Stimulated activated CD4-positive, alpha-beta T cell treated with anti-CD3 and anti-CD28 coated beads, TNF-alpha, amount 100 ng/mL, for 48 hours (primary cell): ENCODE measurements at regions not wholly inside any gene's neighbourhood (a gene's known extent, or its start where the extent isn't known, plus 50 kb on each side); places are given as distances from the start of the nearest gene placed in this dataset.

Source experiments
- DNase-seq, 3 donors: peaks; one replicate each; pipeline ENCODE4 v3.0.0-alpha.2; 2020; ENCODE audit warnings: low read depth in 3 of 3

DNA sequence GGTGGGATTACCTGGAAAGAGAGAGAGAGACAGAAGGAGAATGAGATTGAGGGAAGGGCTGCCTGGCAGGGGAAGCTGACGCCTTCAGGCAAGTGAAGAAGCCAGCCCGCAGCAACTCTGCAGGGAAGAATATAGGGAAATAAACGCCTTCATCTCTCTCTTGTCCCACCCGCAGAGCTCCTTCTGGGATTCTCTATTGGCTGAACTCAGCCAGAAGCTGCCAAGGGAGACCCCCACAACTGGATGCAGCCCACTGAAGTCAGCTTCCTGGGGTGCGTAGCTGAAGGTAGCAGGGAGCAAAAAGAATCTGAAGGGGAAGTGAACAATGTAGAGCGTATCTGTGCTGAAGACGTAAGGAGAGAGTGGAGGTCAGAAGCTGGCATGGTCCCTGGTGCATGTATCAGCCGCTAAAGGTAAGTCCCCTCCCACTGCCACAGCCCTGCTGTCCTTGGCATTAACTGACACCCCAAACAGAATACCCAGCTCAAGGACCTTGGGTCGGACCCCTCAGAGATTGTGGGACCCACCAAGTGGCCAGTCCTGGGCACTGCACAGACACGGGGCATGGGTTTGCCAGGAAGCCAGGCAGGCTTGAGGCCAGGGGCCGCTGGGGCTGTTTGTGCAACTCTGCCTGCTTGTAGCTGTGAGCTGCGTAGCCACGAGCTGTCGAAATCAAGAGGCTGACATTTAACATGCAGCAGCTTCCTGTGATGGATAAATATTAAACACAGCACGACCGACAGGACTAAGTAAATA lies 469.9 kb downstream of the MN1 start:
- DNase-seq, result no peak

DNA sequence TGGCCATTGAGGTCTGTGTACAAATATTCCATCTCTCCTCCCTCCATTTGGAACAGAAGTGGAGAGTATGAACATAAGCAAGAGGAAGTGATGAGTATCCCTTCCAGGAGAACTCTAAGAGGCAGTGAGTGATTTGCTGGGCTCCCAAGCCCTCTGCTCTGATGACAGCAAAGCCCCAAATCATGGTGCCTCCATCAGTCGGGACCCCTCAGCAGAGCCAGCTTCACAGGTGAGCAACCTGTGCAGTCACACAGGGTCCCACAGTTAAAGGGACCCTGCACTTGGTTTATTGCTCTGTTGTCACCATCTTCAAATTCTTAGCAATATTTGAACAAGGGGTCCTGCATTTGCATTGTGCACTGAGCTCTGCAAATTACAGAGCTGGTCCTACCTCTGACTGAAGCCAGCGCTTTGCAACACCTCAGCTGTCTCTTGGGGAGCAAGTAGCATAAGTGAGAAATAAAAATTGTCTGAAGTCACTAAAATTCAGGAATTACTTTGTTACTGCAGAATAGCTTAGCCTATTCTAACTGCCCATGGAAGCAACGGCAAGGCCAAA lies 466.4 kb downstream of the MN1 start:
- no peak for DNase-seq

DNA sequence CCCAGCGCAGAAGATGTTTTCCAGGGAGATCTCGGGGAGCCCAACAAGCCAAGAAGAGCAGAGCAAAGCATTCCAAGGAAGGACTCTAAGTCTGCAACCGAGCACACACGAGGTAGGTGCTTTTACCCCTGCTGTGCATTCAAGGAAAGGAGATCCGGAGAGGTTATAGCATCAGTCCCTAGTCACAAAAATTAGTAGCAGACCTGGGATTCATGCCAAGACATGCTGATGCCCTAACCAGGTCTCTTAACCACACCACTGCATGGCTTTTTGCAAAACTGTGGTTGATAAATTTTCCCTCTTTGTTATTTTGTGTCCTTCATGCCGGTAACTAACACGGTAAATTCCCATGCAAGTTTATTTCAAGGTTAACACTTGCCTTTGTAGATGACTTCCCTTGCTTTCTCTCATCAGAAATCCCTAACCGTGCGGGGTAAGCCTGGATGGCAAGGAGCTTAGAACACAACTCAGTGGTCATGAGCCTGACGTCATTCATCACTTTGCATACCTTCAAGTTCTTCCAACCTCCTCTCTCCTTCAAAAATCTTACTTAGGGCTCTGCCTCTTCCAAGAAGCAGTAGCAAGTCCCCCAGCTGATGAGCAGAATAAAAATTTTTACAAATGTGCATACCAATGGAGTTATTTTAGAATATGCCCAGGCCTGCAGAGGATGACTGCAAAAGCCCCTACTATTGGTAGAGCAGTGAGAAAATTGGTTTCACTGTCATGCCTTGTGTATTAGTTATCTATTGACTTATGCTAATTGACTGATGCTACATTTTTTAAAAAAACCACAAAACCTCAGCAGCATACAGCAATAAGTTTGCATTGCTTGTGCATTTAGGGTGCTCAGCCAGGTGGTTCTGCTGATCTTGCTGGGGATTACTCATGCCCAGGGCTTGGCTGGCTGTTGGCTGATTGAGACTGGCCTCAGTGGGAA lies 465.1 kb downstream of the MN1 start:
- DNase-seq, result no peak

DNA sequence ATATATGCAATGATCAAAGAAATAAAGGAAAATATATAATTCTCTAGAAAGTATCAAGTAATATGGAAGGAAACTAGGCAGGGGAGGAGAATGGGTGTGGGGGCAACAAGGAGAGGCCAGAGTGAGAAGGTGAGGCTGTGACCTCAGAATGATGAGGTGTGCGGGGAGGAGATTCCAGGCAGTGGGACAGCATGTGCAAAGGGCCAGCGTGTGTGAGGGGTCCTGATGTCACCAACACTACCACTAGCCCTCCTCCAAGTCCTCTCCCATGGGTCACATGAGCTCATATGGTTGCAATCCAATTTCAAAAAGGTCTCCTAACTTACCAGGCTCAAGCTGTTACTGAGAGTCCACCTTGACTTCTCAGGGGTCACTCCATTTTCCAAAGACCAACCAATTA lies 463.9 kb downstream of the MN1 start:
- DNase-seq, result no peak

- no peak for DNase-seq
Observed at GRCh38 chr22:27340047-27340446, 461.5 kb downstream of the MN1 start.

GRCh38 chr22:27344546-27344945 lies 457.0 kb downstream of the MN1 start:
- no peak for DNase-seq

- no peak for DNase-seq
Observed at GRCh38 chr22:27345691-27346090, 455.9 kb downstream of the MN1 start.

DNA sequence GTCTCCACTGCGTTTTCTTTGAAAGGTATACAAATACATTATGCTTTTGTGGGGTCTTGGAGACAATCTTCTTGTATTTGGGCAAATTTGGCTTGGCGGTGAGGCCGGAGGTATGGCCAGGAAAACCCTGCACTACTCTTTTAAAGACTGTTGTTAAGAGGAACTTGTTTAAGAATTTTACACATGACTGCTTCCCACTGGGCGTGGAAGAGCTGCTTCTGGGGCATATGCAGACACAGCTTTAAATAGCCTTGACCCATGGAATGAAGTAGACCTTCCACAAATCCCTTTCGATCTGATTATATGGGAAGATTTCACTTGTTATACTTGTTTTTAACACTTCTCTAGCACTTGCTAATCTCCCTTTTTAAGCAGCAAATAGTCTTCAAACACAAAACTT lies 453.6 kb downstream of the MN1 start:
- DNase-seq, result no peak

- DNase-seq, result no peak
Observed at GRCh38 chr22:27348634-27349033, 452.9 kb downstream of the MN1 start.

DNA sequence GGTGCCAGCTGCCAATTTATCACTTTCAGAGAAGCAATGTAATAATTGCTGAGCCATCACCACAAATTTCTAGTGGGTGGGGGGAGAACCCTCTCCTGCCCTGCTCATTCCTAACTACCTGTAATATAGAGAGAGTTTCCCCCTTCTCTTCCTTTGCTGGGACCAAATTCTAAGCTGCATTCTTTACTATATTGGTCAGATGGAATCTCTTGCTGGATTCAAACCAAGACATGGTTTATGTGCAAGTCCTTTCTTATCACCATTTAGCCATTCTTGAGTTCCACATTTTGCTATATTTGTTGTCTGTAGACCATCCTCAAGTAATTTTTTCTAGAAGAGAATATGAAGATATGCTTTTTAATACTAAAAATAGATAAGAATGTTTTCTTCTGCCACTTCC lies 452.1 kb downstream of the MN1 start:
- no peak for DNase-seq

DNA sequence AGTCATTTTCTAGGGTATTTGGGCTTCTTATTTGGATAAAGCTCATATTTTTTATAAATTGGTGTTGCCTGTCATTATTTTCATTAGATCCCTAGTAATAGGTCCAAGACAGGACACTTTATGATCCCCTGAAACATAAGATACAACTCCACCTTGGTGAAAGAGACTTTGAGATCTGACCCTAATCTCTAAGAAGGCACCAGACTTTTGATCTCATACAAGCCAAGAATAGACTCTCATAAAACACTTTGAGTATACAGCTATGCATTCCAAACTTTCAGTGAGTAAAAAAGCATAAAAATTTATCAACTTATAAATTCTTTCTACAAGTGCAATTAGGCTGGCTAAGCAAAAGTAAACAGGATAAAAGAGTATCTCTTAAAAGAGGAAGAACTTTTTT lies 451.2 kb downstream of the MN1 start:
- DNase-seq, result no peak

DNA sequence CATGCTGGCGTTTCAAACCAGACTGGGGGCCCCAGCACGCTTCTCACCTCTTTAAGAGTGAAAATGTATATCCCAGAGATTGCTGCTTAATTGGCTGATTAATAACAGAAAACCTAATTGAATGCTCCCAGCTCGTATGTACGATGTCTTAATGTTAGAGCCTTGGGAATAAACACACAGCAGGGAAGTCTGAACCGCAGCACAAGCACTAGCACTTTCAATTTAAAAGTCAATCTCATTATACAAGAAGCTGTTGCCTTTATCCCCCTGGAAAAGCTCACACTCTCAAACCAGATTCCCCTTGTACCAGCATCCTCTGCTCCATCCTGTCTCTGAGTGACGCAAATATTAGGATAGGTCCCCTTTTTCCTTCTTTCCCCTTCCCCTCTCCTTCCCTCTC lies 449.1 kb downstream of the MN1 start:
- no peak for DNase-seq

DNA sequence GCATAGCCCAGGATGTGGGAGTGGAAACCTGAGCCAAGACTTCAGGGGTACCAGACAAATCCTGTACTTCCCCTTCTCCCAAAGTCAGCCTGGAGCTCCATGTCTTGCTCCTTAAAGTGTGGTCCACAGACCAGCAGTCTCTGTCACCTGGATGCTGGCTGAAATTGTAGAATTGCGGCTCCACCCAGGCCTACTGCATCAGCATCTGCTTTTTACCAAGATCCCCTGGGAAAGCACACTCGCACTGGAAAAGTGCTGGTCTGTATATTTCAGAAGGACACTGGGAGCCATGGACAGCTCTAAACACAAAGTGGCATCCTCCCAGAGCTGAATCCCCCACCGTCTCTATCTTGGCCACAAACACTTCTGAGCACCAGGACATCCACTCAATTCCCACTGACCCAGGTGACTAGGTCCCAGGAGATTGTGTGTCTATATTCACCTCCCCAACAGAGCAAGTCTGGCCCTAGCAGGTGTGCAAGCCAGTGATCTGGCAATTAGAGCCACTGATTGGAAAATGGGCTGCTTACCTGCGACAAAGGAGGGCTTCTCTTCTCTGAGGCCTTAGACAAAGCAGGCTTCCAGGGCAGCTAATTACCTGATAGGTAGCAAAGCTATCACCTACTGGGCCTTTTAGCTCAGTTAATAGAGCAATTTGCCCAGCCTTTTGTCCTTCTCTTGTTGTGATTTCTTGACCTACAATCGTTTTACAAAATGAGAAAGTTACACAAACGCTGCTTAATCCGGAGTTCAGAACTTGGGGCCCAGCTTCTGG lies 443.3 kb downstream of the MN1 start:
- no peak for DNase-seq

- no peak for DNase-seq
Observed at GRCh38 chr22:27370269-27370668, 431.3 kb downstream of the MN1 start.

GRCh38 chr22:27370987-27371386 lies 430.6 kb downstream of the MN1 start:
- DNase-seq, result no peak

DNA sequence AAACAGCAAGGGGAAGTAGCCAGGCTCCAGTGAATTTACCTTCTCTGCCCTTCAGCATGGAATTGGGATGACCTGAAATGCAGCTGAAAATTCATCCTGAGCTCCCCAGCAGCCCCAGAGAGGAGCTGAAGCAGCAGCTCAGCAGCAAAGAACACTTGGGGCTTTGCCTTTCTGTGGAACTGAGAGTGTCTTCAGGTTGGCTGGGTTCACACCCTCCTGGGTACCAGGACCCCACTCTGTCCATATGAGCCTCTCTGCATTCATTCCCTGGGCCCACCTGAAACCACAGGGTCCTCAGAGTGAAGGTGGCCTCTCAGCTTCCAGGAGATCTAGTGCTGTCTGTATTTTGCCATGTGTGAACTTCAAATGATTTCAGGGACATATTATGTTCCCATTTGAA lies 429.2 kb downstream of the MN1 start:
- DNase-seq, result no peak

GRCh38 chr22:27372969-27373670 lies 428.4 kb downstream of the MN1 start:
- no peak for DNase-seq

DNA sequence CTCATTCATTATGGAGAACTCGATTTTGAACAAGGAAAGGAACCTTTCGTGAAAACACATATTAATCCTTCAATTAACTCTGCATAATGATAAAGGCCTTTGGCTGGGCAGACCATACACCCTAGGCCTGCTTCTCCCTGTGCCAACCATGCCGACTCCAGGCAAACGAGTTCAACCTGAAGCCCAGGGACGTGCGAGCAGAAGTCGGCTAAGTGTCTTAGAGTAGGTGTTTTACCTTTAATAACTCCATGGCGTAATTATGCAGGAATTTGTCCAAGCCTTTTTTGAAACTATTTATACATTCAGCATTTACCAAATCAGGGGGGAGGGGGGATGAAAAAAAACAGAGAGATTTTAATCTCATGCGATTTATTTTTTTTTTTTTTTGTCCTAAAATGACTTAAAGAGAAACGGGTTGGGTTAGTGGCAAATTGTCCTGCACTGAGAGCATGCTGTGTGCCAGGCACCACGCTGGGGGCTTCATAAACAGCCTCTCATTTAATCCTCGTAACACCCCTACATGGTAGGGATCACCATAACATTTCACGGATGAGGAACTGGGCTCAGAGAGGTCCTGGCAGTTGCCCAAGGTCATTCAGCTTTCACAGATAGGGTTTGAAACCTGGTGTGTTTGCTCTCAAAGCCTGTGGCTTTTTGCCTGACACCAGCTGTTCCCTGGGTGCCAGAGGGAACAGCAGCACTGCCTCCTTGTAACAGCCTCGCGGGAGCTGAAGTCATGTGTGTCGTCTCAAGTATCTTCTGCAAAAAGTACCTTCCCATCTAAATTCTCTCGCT lies 423.9 kb downstream of the MN1 start:
- no peak for DNase-seq

DNA sequence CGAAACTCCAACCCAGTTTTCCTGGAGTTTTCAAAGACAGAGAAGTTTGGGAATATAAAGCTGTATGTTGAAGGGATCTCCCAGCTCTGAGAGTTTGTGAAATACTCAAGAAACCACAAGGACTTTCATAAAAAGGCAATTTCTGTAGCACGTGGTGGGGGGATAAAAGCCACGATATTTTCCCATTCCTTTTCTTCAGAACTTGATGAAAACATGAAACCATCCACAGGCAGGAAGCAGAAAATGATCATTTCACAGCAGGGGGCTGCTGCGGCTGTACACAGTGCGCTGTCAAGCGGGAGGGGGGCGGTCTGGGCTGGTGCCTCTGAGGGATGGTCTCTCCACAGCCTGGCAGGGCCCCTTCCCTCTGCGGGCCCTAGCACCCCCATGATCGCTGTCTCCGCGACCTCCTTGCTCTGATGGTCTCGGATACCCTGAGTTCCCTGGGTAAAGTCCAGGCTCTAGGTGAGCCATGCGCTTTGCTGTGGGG lies 423.2 kb downstream of the MN1 start:
- DNase-seq, result no peak

GRCh38 chr22:27378995-27379394 lies 422.6 kb downstream of the MN1 start:
- DNase-seq, result no peak
